ENCODE measurements at regions not wholly inside any gene's neighbourhood (a gene's known extent, or its start where the extent isn't known, plus 50 kb on each side); places are given as distances from the start of the nearest gene placed in this dataset.
A peak's percentile ranks its signal among the peaks of the same experiment; 100 is the strongest.
"Not testable (repeated sequence)": the region's sequence is repeated elsewhere in the genome, so short reads cannot be mapped to it uniquely, and the experiment has no call there.

DNA sequence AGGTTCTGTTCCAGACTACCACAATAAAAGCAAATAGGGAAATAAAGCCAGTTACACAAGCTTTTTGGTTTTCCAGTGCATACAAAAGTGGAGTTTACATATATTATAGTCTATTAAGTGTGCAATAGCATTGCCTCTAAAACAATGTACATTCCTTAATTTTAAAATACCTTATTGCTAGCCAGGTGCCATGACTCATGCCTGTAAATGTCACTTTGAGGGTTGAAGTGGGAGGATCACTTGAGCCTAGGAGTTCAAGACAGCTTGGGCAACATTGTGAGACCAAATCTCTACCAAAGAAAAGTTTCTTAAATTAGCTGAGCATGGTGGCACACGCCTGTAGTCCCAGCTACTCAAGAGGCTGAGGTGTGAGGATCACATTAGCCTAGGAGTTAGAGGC is 52.9 kb upstream of the IMP4 start:
- DNase-seq, result no peak

GRCh38 chr2:130288467-130289403 is 54.0 kb upstream of the IMP4 start:
- no peak for DNase-seq

GRCh38 chr2:130287656-130288026 is 55.1 kb upstream of the IMP4 start:
- no peak for DNase-seq

GRCh38 chr2:130286983-130287655 is 55.6 kb upstream of the IMP4 start:
- no peak for DNase-seq

- DNase-seq, result not testable (repeated sequence)
These were observed 59.3 kb upstream of the IMP4 start for GRCh38 chr2:130283341-130283869.

DNA sequence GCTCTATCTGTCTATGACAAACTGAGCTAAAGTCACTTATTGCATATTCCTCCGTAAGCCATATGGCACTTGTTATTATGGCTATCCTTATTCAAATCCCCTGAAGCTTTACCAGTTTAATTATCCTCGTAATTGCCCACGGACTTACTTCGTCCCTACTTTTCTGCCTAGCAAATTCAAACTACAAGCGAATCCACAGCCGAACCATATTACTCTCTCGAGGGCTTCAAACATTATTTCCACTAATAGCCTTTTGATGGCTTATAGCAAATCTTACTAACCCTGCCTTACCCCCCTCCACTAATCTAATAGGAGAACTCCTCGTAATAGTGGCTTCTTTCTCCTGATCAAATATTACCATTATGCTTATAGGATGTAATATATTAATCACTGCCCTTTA is 63.1 kb upstream of the IMP4 start:
- DNase-seq, result not testable (repeated sequence)

DNA sequence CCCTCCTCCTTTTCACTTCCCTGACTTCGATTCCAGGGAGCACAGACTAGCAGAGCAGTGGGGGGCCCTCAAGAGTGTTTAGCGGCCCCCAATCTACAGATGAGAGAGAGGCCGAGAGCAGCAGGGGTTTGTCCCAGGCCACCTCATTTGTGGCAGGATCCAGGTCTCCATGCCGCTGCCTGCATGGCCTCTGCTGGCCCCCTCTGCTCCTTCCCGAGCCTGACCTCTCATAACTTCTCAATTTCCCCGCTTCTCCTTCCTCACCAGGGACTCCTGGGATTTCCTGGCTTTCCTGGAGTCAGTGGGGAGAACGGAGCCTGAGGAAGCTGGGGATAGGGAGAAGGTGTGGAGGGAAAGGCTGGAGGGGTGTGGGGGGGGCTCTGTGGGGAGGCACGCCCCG is 70.1 kb upstream of the TUBA3E start:
- DNase-seq, result not testable (repeated sequence)

GRCh38 chr2:130267572-130267971 is 69.3 kb upstream of the TUBA3E start:
- DNase-seq, result not testable (repeated sequence)

DNA sequence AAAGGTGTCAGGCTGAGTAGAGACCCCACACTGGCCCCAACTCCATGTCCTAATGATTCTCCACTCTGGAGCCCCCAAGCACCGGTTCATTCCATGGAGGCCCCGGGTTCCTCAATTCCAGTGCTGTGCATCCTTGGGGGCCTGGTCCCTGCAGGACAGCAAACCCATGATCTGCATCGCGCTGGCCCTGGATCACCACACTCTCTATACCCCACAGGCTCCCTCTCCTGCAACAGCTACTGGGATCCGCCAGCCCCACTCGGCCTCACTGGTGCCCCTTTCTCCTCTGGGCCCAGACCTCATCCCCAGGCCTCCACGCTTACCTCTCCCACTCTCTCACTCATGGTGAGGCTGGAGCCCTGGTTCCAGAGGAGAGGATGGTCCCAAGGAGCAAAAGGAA is 68.6 kb upstream of the TUBA3E start:
- DNase-seq, result not testable (repeated sequence)

- DNase-seq, result not testable (repeated sequence)
These were observed 67.5 kb upstream of the TUBA3E start for GRCh38 chr2:130265570-130266247.

DNA sequence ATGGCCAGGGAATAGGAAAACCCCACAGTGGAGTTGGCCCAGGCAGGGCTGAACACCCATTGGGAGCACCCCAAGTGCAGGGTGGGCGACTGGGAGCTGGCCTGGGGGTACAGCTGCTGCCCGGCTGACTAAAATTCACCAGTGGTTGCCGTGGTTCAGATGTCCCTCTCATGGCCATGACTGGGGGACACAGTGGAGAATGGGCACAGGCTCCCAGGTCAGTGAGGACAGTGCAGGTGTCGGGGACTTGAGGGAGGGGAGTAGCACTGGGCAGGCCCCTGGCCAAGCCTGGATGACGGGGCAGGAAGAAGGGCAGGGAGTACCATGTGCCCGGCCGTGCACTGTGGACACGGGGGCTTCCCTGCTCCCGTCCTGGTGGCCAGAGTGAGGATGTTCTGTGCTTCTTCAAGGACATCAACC is 66.7 kb upstream of the TUBA3E start:
- DNase-seq, result not testable (repeated sequence)

- DNase-seq, result no peak
These were observed 66.3 kb upstream of the TUBA3E start for GRCh38 chr2:130264501-130264900.

DNA sequence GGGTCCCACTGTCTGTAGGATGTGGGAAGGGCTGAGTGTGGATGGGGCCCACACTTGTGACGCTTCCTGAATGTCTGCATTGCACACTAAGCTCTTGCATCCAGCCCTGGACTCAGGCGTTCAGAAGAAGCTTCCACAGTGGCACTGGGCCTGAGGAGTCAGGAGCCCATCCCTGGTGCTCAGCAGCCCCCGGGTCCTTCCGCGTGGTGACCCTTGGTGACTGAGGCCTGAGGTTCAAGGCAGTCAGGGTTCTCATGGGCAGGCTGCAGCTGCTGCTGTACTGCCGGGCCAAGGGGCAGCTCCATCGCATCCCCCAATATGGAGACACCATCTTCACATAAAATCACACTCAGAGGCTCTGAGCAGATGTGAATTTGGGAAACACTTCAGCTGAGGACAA is 65.8 kb upstream of the TUBA3E start:
- no peak for DNase-seq

DNA sequence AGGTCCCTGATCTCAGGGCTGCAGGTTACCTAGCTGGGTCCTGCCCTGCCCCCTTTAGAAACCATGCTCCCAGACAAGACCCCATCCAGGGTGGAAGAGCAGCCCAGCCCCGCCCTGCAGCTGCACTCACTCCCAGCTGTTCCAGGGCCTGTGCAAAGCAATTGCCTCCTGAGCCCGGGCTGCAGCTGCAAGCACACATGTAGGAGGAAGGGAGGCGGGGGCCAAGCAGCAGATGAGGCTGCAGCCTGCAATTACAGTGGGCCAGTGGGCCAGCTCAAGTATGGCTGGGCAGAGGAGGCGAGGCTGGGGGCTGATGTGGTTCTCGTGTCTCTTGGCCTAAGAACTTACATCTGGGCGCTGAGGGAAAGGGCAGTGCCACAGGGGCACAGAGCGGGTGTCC is 65.4 kb upstream of the TUBA3E start:
- DNase-seq, result no peak

- peak; percentile 14 for DNase-seq
These were observed 63.9 kb upstream of the TUBA3E start for GRCh38 chr2:130261970-130262760.

DNA sequence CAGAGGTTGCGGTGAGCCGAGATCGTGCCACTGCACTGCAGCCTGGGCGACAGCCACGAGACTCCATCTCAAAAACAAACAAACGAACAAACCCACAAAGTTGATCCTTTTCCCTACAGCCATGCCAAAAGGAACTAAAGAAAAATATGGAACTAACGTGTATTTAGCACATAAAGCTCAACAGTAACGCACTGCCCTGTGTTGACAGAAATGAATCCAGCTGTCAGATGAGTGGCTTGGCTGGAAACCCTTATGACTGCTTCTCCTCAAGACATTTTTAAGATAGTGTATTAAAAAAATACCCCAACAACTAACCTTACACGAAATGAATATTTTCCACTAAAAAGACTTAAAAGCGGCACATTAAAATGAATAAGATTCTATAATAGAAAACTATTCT is 62.9 kb upstream of the TUBA3E start:
- no peak for DNase-seq

- DNase-seq, result no peak
These were observed 61.4 kb upstream of the TUBA3E start for GRCh38 chr2:130259594-130259993.

- DNase-seq, result no peak
These were observed 60.1 kb upstream of the TUBA3E start for GRCh38 chr2:130258356-130258755.

- peak; percentile 22 for DNase-seq
These were observed 54.8 kb upstream of the TUBA3E start for GRCh38 chr2:130252880-130253645.

DNA sequence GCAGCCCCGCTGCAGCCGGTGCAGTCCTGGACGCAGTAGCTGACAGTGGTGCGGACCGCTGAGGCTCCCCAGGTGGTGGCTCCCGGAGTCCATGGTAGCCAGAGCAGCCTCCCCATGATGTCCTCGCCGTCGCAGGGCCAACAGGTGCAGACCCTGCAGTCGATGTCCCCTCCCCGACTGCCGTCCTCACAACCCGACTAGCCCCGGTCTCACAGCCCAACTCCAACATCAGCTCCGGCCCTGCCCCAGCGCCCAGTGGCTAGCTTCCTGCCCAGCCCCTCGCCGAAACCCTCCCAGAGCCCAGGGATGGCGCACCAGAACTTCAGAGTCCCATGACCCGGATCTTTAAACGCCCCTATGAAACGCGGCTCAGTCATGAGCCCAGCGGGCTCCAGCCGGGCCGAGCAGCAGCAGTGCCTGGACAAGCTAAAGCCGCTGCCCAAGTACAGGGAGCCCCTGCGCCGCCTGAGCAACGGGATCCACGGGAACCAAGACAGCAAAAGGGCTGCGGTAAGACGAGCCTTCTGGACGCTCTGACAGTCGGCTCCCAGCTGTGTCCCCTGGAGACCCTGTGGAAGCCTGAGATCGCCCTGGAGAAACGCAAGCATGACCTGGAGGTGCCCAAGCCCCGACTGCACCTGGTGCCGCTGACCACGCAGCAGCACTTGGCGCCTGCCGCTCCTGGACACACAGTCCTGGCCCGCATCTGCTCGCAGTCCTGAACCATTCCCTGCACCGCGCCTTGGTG is 53.8 kb upstream of the TUBA3E start:
- no peak for DNase-seq

DNA sequence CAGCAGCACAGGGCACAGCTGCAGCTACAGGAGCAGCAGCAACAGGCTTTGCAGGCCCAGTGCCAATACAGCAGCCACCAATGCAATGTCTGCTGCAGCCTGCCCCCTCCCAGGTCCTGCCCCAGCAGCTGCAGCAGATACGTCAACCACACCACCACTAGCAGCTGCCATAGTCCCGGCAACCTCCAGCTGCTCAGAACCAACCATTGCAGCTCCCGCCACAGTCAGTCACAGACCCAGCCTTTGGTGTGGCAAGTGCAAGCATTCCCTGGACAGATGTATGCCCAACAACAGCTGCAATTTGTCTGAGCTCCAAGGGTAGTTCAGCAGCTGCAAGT is 53.3 kb upstream of the TUBA3E start:
- DNase-seq, result no peak
